Ectodermal cell (in vitro differentiated cells): ENCODE measurements at regions not wholly inside any gene's neighbourhood (a gene's known extent, or its start where the extent isn't known, plus 50 kb on each side); places are given as distances from the start of the nearest gene placed in this dataset.

ENCODE experiments used
- H3K27ac ChIP-seq: 2 replicates; pipeline ENCODE4 v1.7.0; 2013; ENCODE audit warnings: mild to moderate bottlenecking, low read depth, low read length; ENCODE audit not compliant: insufficient read depth, poor library complexity, severe bottlenecking
- H3K27me3 ChIP-seq: 2 replicates; pipeline ENCODE4 v1.7.0; 2013; ENCODE audit warnings: mild to moderate bottlenecking, low read length; ENCODE audit not compliant: insufficient read depth, control insufficient read depth, poor library complexity, severe bottlenecking
- H3K36me3 ChIP-seq: one replicate; pipeline ENCODE4 v1.7.0; 2013; ENCODE audit warnings: low read length; ENCODE audit not compliant: control insufficient read depth, insufficient read depth
- H3K4me1 ChIP-seq: one replicate; pipeline ENCODE4 v1.7.0; 2013; ENCODE audit warnings: low read length; ENCODE audit not compliant: control insufficient read depth, insufficient read depth
- H3K4me3 ChIP-seq: 2 replicates; pipeline ENCODE4 v1.7.0; 2013; ENCODE audit warnings: low read depth, low read length, control low read depth; ENCODE audit not compliant: insufficient read depth
- H3K9me3 ChIP-seq: 2 replicates; pipeline ENCODE4 v1.7.0; 2013; ENCODE audit warnings: mild to moderate bottlenecking, low read length, moderate library complexity; ENCODE audit not compliant: control insufficient read depth
- WGBS, 2 experiments: methylation state at CpG; one replicate each; pipeline ENCODE4 v1.1.7; 2013; ENCODE audit warnings: missing lambda C conversion rate in 2 of 2; 5-methylcytosine and 5-hydroxymethylcytosine counted together

- 91% methylated on average over 3 of the region's 3 CpGs for WGBS, 2 experiments
- no peak overlapping the region for H3K4me3 ChIP-seq
- no peak overlapping the region for H3K27ac ChIP-seq
- H3K36me3 ChIP-seq: no peaks in the 10 kb centered on the region
- H3K9me3 ChIP-seq: no peaks in the 10 kb centered on the region
- H3K4me1 ChIP-seq: no peaks in the 10 kb centered on the region
- H3K27me3 ChIP-seq: no peaks in the 10 kb centered on the region
Observed at GRCh38 chr18:38956068-38956467, 1390.5 kb upstream of the CELF4 start.

- Histone ChIP-seq H3K36me3 (no peaks in the 10 kb centered on the region), H3K27ac (no peak overlapping the region), H3K27me3 (no peaks in the 10 kb centered on the region), H3K9me3 (no peaks in the 10 kb centered on the region), H3K4me1 (no peaks in the 10 kb centered on the region), H3K4me3 (no peak overlapping the region)
- 98 to 100% methylated on average over 2 of the region's 2 CpGs for WGBS, 2 experiments
Observed at GRCh38 chr18:38951633-38952032, 1386.0 kb upstream of the CELF4 start.

- H3K27me3 ChIP-seq: no peaks in the 10 kb centered on the region
- H3K36me3 ChIP-seq: no peaks in the 10 kb centered on the region
- H3K4me3 ChIP-seq: no peak overlapping the region
- 79 to 82% methylated on average over 2 of the region's 2 CpGs for WGBS, 2 experiments
- H3K4me1 ChIP-seq: no peaks in the 10 kb centered on the region
- H3K27ac ChIP-seq: no peak overlapping the region
- H3K9me3 ChIP-seq: no peaks in the 10 kb centered on the region
Observed at GRCh38 chr18:38948436-38948835, 1382.8 kb upstream of the CELF4 start.

- 85 to 86% methylated on average over 28 of the region's 28 CpGs for WGBS, 2 experiments
- H3K36me3 ChIP-seq: no peaks in the 10 kb centered on the region
Observed at GRCh38 chr18:38944446-38945024, 1378.9 kb upstream of the CELF4 start.

GRCh38 chr18:38941711-38942561 lies 1376.3 kb upstream of the CELF4 start:
- no peaks in the 10 kb centered on the region for H3K27me3 ChIP-seq
- H3K36me3 ChIP-seq: no peaks in the 10 kb centered on the region
- no peak overlapping the region for H3K4me3 ChIP-seq
- H3K4me1 ChIP-seq: no peaks in the 10 kb centered on the region
- 81 to 82% methylated on average over 8 to 9 of the region's 9 CpGs for WGBS, 2 experiments
- no peak overlapping the region for H3K27ac ChIP-seq
- no peaks in the 10 kb centered on the region for H3K9me3 ChIP-seq

More at GRCh38 chr18:38944446-38945024, 1378.9 kb upstream of the CELF4 start:
- Histone ChIP-seq H3K27me3 (no peaks in the 10 kb centered on the region), H3K4me1 (no peaks in the 10 kb centered on the region), H3K27ac (no peak overlapping the region), H3K4me3 (no peak overlapping the region), H3K9me3 (no peaks in the 10 kb centered on the region)

GRCh38 chr18:38940863-38941531 lies 1375.4 kb upstream of the CELF4 start:
- H3K4me3 ChIP-seq: no peak overlapping the region
- H3K4me1 ChIP-seq: no peaks in the 10 kb centered on the region
- no peak overlapping the region for H3K27ac ChIP-seq
- H3K27me3 ChIP-seq: no peaks in the 10 kb centered on the region
- H3K36me3 ChIP-seq: no peaks in the 10 kb centered on the region
- whole genome bisulfite sequencing, 2 experiments: 95 to 97% methylated on average over 13 of the region's 13 CpGs
- no peaks in the 10 kb centered on the region for H3K9me3 ChIP-seq

- H3K27ac ChIP-seq: no peak overlapping the region
- no peaks in the 10 kb centered on the region for H3K4me1 ChIP-seq
- no peaks in the 10 kb centered on the region for H3K27me3 ChIP-seq
Observed at GRCh38 chr18:38940475-38940862, 1374.9 kb upstream of the CELF4 start.

GRCh38 chr18:38933910-38934510 lies 1368.4 kb upstream of the CELF4 start:
- Histone ChIP-seq H3K36me3 (no peaks in the 10 kb centered on the region), H3K9me3 (no peaks in the 10 kb centered on the region), H3K4me3 (no peak overlapping the region), H3K27ac (no peak overlapping the region), H3K27me3 (no peaks in the 10 kb centered on the region), H3K4me1 (no peaks in the 10 kb centered on the region)

More at GRCh38 chr18:38940475-38940862, 1374.9 kb upstream of the CELF4 start:
- no peaks in the 10 kb centered on the region for H3K36me3 ChIP-seq
- H3K4me3 ChIP-seq: no peak overlapping the region
- H3K9me3 ChIP-seq: no peaks in the 10 kb centered on the region

- Histone ChIP-seq H3K9me3 (no peaks in the 10 kb centered on the region), H3K4me3 (no peak overlapping the region), H3K4me1 (no peaks in the 10 kb centered on the region), H3K36me3 (no peaks in the 10 kb centered on the region), H3K27ac (no peak overlapping the region), H3K27me3 (no peaks in the 10 kb centered on the region)
- 98 to 100% methylated on average over 2 to 3 of the region's 3 CpGs for WGBS, 2 experiments
Observed at GRCh38 chr18:38933322-38933721, 1367.7 kb upstream of the CELF4 start.

- H3K36me3 ChIP-seq: no peaks in the 10 kb centered on the region
- no peak overlapping the region for H3K27ac ChIP-seq
- no peaks in the 10 kb centered on the region for H3K9me3 ChIP-seq
- no peak overlapping the region for H3K4me3 ChIP-seq
- no peaks in the 10 kb centered on the region for H3K4me1 ChIP-seq
- no peaks in the 10 kb centered on the region for H3K27me3 ChIP-seq
- WGBS, 2 experiments: 86 to 98% methylated on average over 3 of the region's 3 CpGs
Observed at GRCh38 chr18:38932752-38933151, 1367.2 kb upstream of the CELF4 start.
